Endothelial cell of umbilical vein (primary cell): ENCODE measurements at regions not wholly inside any gene's neighbourhood (a gene's known extent, or its start where the extent isn't known, plus 50 kb on each side); places are given as distances from the start of the nearest gene placed in this dataset.

Source experiments
- CTCF ChIP-seq, 2 donors: IDR thresholded peaks; 1 replicate in 1 of 2; 2 replicates in 1 of 2; pipeline ENCODE4 v1.5.1; 2011; ENCODE audit warnings: low read length in 2 of 2, mild to moderate bottlenecking in 2 of 2, moderate library complexity in 2 of 2, control low read depth in 1 of 2, inconsistent platforms in 1 of 2, low read depth in 1 of 2; ENCODE audit not compliant: insufficient read depth in 1 of 2; ENCODE audit errors: extremely low read depth in 1 of 2
- EZH2 ChIP-seq: IDR thresholded peaks from 2 replicates; pipeline ENCODE4 v1.6.1; 2012; ENCODE audit warnings: borderline replicate concordance, low read depth, mild to moderate bottlenecking, moderate library complexity, low read length, inconsistent platforms; ENCODE audit not compliant: severe bottlenecking
- FOS ChIP-seq: IDR thresholded peaks from 2 replicates; pipeline ENCODE4 v1.6.1; 2011; ENCODE audit warnings: mild to moderate bottlenecking, low read length, moderate library complexity, borderline replicate concordance; ENCODE audit not compliant: insufficient read depth
- GATA2 ChIP-seq: IDR thresholded peaks from 2 replicates; pipeline ENCODE4 v1.7.0; 2011; ENCODE audit warnings: low read depth, mild to moderate bottlenecking, moderate library complexity, mixed read lengths, low read length; ENCODE audit not compliant: insufficient read length, insufficient read depth
- POLR2A ChIP-seq: IDR thresholded peaks from 2 replicates; pipeline ENCODE4 v1.6.1; 2012; ENCODE audit warnings: low read depth, mild to moderate bottlenecking, control low read depth, low read length
- POLR2AphosphoS5 ChIP-seq: IDR thresholded peaks from 2 replicates; pipeline ENCODE4 v1.6.1; 2012; ENCODE audit warnings: low read depth, mild to moderate bottlenecking, control low read depth, low read length, moderate library complexity; ENCODE audit not compliant: insufficient read depth

DNA sequence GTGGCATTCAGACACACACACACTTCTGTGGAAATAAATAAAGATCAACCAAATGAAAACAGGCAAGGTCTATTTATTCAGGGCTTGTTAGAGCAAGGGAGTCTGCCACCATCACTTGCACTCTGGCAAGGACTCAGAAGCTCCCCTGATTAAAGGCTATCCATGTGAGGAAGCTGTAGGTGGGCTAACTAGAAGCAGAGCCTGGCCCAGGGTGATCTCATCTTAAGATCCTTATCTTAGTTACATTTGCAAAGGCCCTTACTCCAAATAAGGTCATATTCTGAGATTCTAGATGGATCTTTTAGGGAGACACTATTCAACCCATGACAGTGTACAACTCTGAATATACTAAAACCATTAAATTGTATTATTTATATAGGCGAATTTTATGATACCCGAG is 190.0 kb upstream of the SRD5A2 start:
- no peak for TF ChIP-seq CTCF (IDR thresholded peaks at IDR 0.05; ENCODE audit: extremely low read depth in 1 of 2, insufficient read depth in 1 of 2, low read depth in 1 of 2, low read length in 2 of 2)
- no peak for TF ChIP-seq POLR2A
- no peak for TF ChIP-seq EZH2
- TF ChIP-seq POLR2AphosphoS5 = no peak
- no peak for TF ChIP-seq GATA2
- TF ChIP-seq FOS = no peak
